Gastroesophageal sphincter (tissue), 4 donors: ENCODE measurements at regions not wholly inside any gene's neighbourhood (a gene's known extent, or its start where the extent isn't known, plus 50 kb on each side); places are given as distances from the start of the nearest gene placed in this dataset.

Experiments used
- ATAC-seq: fragments of 150-250 bp; one replicate; pipeline ENCODE4 v1.9.1; 2016; ENCODE audit warnings: mild to moderate bottlenecking, moderate library complexity
- H3K27ac ChIP-seq, 4 donors: fragments of 200-600 bp; sonication (generic) in 3 of 4; 1 replicate in 3 of 4; 2 replicates in 1 of 4; pipeline ENCODE4 v1.5.1; 2016 to 2019
- H3K27me3 ChIP-seq: fragments of 200-600 bp; sonication (generic); one replicate; pipeline ENCODE4 v1.5.1; 2019
- H3K36me3 ChIP-seq, 2 donors: fragments of 200-600 bp; sonication (generic); one replicate each; pipeline ENCODE4 v1.5.1; 2019; ENCODE audit warnings: control low read depth in 1 of 2
- H3K4me1 ChIP-seq, 3 donors: fragments of 200-600 bp; sonication (generic); 1 replicate in 2 of 3; 2 replicates in 1 of 3; pipeline ENCODE4 v1.5.1; 2016 to 2019; ENCODE audit warnings: control low read depth in 2 of 3
- H3K4me3 ChIP-seq, 2 donors: fragments of 200-600 bp; sonication (generic); one replicate each; pipeline ENCODE4 v1.5.1; 2019; ENCODE audit warnings: mild to moderate bottlenecking in 1 of 2, moderate library complexity in 1 of 2
- H3K9me3 ChIP-seq, 3 donors: fragments of 200-600 bp; sonication (generic); one replicate each; pipeline ENCODE4 v1.5.1; 2017 to 2019; ENCODE audit warnings: control low read depth in 2 of 3
- CTCF ChIP-seq, 4 experiments: fragments of 200-600 bp in 2 of 4; fragments of 450-650 bp in 2 of 4; sonication (generic) in 1 of 4; IDR thresholded peaks; one replicate each; pipeline ENCODE4 v1.5.1; 2017 to 2019; ENCODE audit warnings: antibody characterized with exemption in 4 of 4, mild to moderate bottlenecking in 2 of 4, moderate library complexity in 2 of 4
- EP300 ChIP-seq: sonication (generic); formaldehyde crosslinking; IDR thresholded peaks from one replicate; pipeline ENCODE4 v1.6.1; 2017; ENCODE audit warnings: antibody characterized with exemption, mild to moderate bottlenecking
- POLR2A ChIP-seq, 2 donors: fragments of 450-650 bp; IDR thresholded peaks; one replicate each; pipeline ENCODE4 v1.6.1; 2017; ENCODE audit warnings: antibody characterized with exemption in 2 of 2, mild to moderate bottlenecking in 2 of 2, moderate library complexity in 1 of 2
- POLR2AphosphoS5 ChIP-seq: sonication (generic); formaldehyde crosslinking; IDR thresholded peaks from one replicate; pipeline ENCODE4 v1.6.1; 2017; ENCODE audit warnings: antibody characterized with exemption
- WGBS, 2 donors: methylation state at CpG; one replicate each; pipeline ENCODE4 v1.1.5; 2018; ENCODE audit warnings: low coverage in 1 of 2; 5-methylcytosine and 5-hydroxymethylcytosine counted together

GRCh38 chr2:181143790-181144300 is 163.4 kb downstream of the UBE2E3 start:
- WGBS, 2 donors: 88 to 95% methylated on average over 2 of the region's 2 CpGs
- H3K27ac ChIP-seq: no peak overlapping the region
- peaks cover 0 to 4% (median 0%) of the 10 kb centered on the region in 3 donors for H3K9me3 ChIP-seq
- H3K27me3 ChIP-seq: no peaks in the 10 kb centered on the region
- no peak for ATAC-seq
- no peak for TF ChIP-seq CTCF (IDR thresholded peaks at IDR 0.05)
- no peak for TF ChIP-seq POLR2AphosphoS5
- no peak for TF ChIP-seq EP300
- H3K36me3 ChIP-seq: no peaks in the 10 kb centered on the region
- H3K4me3 ChIP-seq: no peak overlapping the region
- peaks cover 0 to 10% (median 0%) of the 10 kb centered on the region in 3 donors for H3K4me1 ChIP-seq

GRCh38 chr2:181145645-181146044 is 165.2 kb downstream of the UBE2E3 start:
- no peak for TF ChIP-seq CTCF (IDR thresholded peaks at IDR 0.05)
- no peak for TF ChIP-seq POLR2A (IDR thresholded peaks at IDR 0.05)
- TF ChIP-seq POLR2AphosphoS5: no peak
- TF ChIP-seq EP300: no peak
- WGBS, 2 donors: no CpG with 5 or more reads among the region's 22 CpGs
- peaks cover 0 to 2% (median 0%) of the 10 kb centered on the region in 3 donors for H3K4me1 ChIP-seq
- H3K4me3 ChIP-seq: no peak overlapping the region
- no peak for ATAC-seq
- H3K27ac ChIP-seq: no peak overlapping the region
- no peaks in the 10 kb centered on the region for H3K27me3 ChIP-seq
- no peaks in the 10 kb centered on the region for H3K36me3 ChIP-seq
- peaks cover 0 to 4% (median 0%) of the 10 kb centered on the region in 3 donors for H3K9me3 ChIP-seq

- no peak overlapping the region for H3K27ac ChIP-seq
- no peak for ATAC-seq
- no peaks in the 10 kb centered on the region for H3K4me1 ChIP-seq
- no peaks in the 10 kb centered on the region for H3K27me3 ChIP-seq
- peaks cover 0 to 4% (median 0%) of the 10 kb centered on the region in 3 donors for H3K9me3 ChIP-seq
- TF ChIP-seq POLR2A (IDR thresholded peaks at IDR 0.05) (no peak), EP300 (no peak), POLR2AphosphoS5 (no peak), CTCF (IDR thresholded peaks at IDR 0.05) (no peak)
- WGBS, 2 donors: 95 to 100% methylated on average over 2 of the region's 2 CpGs
- H3K4me3 ChIP-seq: no peak overlapping the region
- no peaks in the 10 kb centered on the region for H3K36me3 ChIP-seq
These were observed 165.8 kb downstream of the UBE2E3 start for GRCh38 chr2:181146171-181146570.

- Histone ChIP-seq H3K27me3 (no peaks in the 10 kb centered on the region), H3K36me3 (no peaks in the 10 kb centered on the region), H3K27ac (no peak overlapping the region), H3K4me1 (peaks cover 0 to 13% (median 6%) of the 10 kb centered on the region in 3 donors), H3K9me3 (peaks cover 0 to 4% (median 0%) of the 10 kb centered on the region in 3 donors), H3K4me3 (no peak overlapping the region)
- TF ChIP-seq POLR2A (IDR thresholded peaks at IDR 0.05) (no peak), POLR2AphosphoS5 (no peak), CTCF (IDR thresholded peaks at IDR 0.05) (no peak), EP300 (no peak)
- no peak for ATAC-seq
- 85 to 92% methylated on average over 2 of the region's 2 CpGs for WGBS, 2 donors
These were observed 168.7 kb downstream of the UBE2E3 start for GRCh38 chr2:181149056-181149455.

GRCh38 chr2:181152226-181152625 is 171.8 kb downstream of the UBE2E3 start:
- no peak overlapping the region for H3K4me3 ChIP-seq
- no peak for ATAC-seq
- peaks cover 0 to 6% (median 0%) of the 10 kb centered on the region in 3 donors for H3K9me3 ChIP-seq
- H3K36me3 ChIP-seq: no peaks in the 10 kb centered on the region
- peaks cover 0 to 13% (median 6%) of the 10 kb centered on the region in 3 donors for H3K4me1 ChIP-seq
- TF ChIP-seq POLR2A (IDR thresholded peaks at IDR 0.05) (no peak), CTCF (IDR thresholded peaks at IDR 0.05) (no peak), POLR2AphosphoS5 (no peak), EP300 (no peak)
- H3K27me3 ChIP-seq: no peaks in the 10 kb centered on the region
- H3K27ac ChIP-seq: no peak overlapping the region
